Mucosa of descending colon (tissue), 3 donors: ENCODE measurements at regions not wholly inside any gene's neighbourhood (a gene's known extent, or its start where the extent isn't known, plus 50 kb on each side); places are given as distances from the start of the nearest gene placed in this dataset.

Source experiments
- ATAC-seq: fragments of 200-7000 bp; cut with Tn5 transposase; one replicate; pipeline ENCODE4 v1.9.1; 2020; ENCODE audit warnings: mild to moderate bottlenecking, moderate library complexity
- DNase-seq, 3 donors: peaks; one replicate each; pipeline ENCODE4 v3.0.0-alpha.2; 2020
- H3K36me3 ChIP-seq: fragments of 200-600 bp; one replicate; pipeline ENCODE4 v1.8.0; 2021; ENCODE audit warnings: low read depth, mild to moderate bottlenecking
- H3K4me1 ChIP-seq: fragments of 200-600 bp; one replicate; pipeline ENCODE4 v1.8.0; 2021; ENCODE audit warnings: low read depth, mild to moderate bottlenecking
- H3K4me3 ChIP-seq: fragments of 200-600 bp; one replicate; pipeline ENCODE4 v1.8.0; 2021; ENCODE audit warnings: mild to moderate bottlenecking
- H3K9me3 ChIP-seq: fragments of 200-600 bp; one replicate; pipeline ENCODE4 v1.8.0; 2021; ENCODE audit warnings: mild to moderate bottlenecking
- intact Hi-C, 2 donors: fragments of 100-400 bp; cut with DNase I in 1 of 2; cut with micrococcal nuclease in 1 of 2; formaldehyde crosslinking; loops; one replicate each; pipeline versions ENCODE4 v1.11.0 to v1.11.1; 2022; cut with DNase I, micrococcal nuclease
- TF ChIP-seq, protein P1 (sequence below): fragments of 200-600 bp; IDR thresholded peaks from one replicate; pipeline ENCODE4 v1.8.0; 2022; ENCODE audit warnings: antibody characterized with exemption, mild to moderate bottlenecking
- donor health status: DM: no; HTN: no; CAD: no; lungs with moderate emphysema.
- donor health status: DM: no; HTN: no; CAD: no.
- donor health status: DM: no; HTN: yes; CAD: no.

DNA sequence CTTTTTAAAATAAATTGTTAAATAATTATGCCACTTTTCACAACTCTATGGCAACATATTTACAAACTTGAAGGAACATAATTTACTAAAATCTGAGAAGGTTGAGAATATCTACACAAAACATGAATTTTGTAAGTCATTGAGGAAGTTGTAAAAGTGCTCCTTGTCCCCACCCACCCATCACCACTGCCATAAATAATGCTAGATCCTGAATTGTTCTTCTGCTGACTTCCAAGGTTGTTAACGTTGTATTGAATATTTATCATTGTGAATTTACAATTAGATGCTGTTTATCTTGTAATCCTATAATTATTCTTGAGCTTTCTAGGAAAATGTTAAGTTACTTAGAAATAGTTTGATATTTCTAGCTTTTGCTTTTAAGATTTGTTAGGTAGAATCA lies 908.0 kb upstream of the COX7C start:
- DNase-seq (no peak), ATAC-seq (no peak)
- TF ChIP-seq, protein P1, sequence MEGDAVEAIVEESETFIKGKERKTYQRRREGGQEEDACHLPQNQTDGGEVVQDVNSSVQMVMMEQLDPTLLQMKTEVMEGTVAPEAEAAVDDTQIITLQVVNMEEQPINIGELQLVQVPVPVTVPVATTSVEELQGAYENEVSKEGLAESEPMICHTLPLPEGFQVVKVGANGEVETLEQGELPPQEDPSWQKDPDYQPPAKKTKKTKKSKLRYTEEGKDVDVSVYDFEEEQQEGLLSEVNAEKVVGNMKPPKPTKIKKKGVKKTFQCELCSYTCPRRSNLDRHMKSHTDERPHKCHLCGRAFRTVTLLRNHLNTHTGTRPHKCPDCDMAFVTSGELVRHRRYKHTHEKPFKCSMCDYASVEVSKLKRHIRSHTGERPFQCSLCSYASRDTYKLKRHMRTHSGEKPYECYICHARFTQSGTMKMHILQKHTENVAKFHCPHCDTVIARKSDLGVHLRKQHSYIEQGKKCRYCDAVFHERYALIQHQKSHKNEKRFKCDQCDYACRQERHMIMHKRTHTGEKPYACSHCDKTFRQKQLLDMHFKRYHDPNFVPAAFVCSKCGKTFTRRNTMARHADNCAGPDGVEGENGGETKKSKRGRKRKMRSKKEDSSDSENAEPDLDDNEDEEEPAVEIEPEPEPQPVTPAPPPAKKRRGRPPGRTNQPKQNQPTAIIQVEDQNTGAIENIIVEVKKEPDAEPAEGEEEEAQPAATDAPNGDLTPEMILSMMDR: no peak
- no peak overlapping the region for H3K4me3 ChIP-seq
- no peaks in the 10 kb centered on the region for H3K9me3 ChIP-seq
- no peaks in the 10 kb centered on the region for H3K36me3 ChIP-seq
- intact Hi-C loops: no loop called here
- no peaks in the 10 kb centered on the region for H3K4me1 ChIP-seq

DNA sequence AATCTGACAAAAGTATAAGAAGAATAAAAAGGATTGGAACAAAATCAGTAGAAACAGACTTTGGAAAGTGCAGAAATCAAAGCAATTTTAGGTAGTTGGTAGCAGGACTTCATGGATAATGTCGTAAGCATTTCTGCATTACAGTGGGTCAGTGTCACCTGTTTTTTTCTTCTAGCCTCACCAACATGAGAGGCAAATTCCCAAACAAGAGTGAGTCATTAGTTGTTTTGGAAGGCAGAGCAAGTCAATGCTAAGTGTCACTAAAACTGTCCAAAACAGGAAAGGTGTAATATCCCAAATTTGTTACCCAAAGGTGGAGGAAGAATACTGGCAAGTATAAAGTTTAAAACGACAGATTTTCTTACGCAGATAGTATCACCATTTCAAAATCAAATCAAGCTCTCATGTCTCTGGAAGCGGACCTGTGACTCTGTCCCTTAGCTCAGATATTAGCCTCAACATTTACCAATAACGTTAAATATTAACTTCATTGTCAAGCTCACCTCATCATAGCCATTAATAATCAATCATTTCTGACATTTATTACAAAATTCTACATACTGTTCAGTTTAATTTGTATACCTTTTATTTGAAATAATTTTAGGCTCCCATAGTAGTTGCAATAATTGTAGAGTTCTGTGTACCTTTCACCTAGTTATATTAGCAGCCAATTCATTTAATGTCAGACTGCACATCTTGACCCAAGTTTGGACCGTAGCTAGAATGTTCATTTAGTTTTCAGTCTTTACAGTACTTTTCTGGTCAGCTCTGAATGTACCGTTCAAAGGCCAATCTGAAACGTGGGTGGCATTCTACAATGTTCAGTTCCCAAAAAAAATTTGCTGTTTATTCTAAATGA lies 901.2 kb upstream of the COX7C start:
- no peak overlapping the region for H3K4me3 ChIP-seq
- DNase-seq: no peak
- no peaks in the 10 kb centered on the region for H3K9me3 ChIP-seq
- H3K36me3 ChIP-seq: no peaks in the 10 kb centered on the region
- H3K4me1 ChIP-seq: no peaks in the 10 kb centered on the region
- ATAC-seq: no peak
- intact Hi-C loops: no loop called here
- TF ChIP-seq, protein P1: no peak

DNA sequence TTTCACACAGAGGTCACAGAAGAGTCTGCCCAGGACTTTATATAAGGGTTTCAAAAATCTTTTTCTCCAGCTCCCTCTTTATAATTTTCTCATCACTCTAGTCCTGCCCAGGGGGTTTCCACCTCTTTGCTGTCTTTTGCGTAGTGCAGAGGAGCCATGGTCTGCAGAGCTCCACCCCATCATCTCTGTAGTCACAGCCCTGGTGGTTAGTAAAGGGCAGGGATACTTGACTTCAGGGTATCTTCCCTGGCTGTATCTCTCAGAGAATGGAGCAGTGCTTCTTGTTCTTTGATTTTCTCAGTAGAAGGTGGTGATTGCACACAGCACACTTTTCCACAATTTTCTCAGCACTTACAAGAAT lies 900.6 kb upstream of the COX7C start:
- TF ChIP-seq, protein P1: no peak
- intact Hi-C loops: no loop called here
- no peak overlapping the region for H3K4me3 ChIP-seq
- no peaks in the 10 kb centered on the region for H3K4me1 ChIP-seq
- no peaks in the 10 kb centered on the region for H3K36me3 ChIP-seq
- ATAC-seq (no peak), DNase-seq (no peak)
- no peaks in the 10 kb centered on the region for H3K9me3 ChIP-seq

GRCh38 chr5:85732185-85732584 lies 885.6 kb upstream of the COX7C start:
- DNase-seq: no peak
- no peaks in the 10 kb centered on the region for H3K36me3 ChIP-seq
- TF ChIP-seq, protein P1: no peak
- intact Hi-C loops: no loop called here
- no peak overlapping the region for H3K4me3 ChIP-seq
- ATAC-seq: no peak
- H3K4me1 ChIP-seq: no peaks in the 10 kb centered on the region
- no peaks in the 10 kb centered on the region for H3K9me3 ChIP-seq

GRCh38 chr5:85741972-85742371 lies 875.8 kb upstream of the COX7C start:
- Histone ChIP-seq H3K9me3 (no peaks in the 10 kb centered on the region), H3K36me3 (no peaks in the 10 kb centered on the region), H3K4me1 (no peaks in the 10 kb centered on the region), H3K4me3 (no peak overlapping the region)
- TF ChIP-seq, protein P1: no peak
- intact Hi-C loops: no loop called here
- ATAC-seq (no peak), DNase-seq (no peak)
